ENCODE measurements at regions not wholly inside any gene's neighbourhood (a gene's known extent, or its start where the extent isn't known, plus 50 kb on each side); places are given as distances from the start of the nearest gene placed in this dataset.

- no peak for TF ChIP-seq CTCF (IDR thresholded peaks at IDR 0.05; ENCODE audit: low read depth, low read length, poor library complexity, severe bottlenecking)
- TF ChIP-seq EZH2phosphoT487 (IDR thresholded peaks at IDR 0.05; ENCODE audit: borderline replicate concordance, low read length): no peak
These were observed 119.2 kb upstream of the DAAM1 start for GRCh38 chr14:59069163-59069854.

Measured in DOHH2 (cell line).